ENCODE measurements at regions not wholly inside any gene's neighbourhood (a gene's known extent, or its start where the extent isn't known, plus 50 kb on each side); places are given as distances from the start of the nearest gene placed in this dataset.

DNA sequence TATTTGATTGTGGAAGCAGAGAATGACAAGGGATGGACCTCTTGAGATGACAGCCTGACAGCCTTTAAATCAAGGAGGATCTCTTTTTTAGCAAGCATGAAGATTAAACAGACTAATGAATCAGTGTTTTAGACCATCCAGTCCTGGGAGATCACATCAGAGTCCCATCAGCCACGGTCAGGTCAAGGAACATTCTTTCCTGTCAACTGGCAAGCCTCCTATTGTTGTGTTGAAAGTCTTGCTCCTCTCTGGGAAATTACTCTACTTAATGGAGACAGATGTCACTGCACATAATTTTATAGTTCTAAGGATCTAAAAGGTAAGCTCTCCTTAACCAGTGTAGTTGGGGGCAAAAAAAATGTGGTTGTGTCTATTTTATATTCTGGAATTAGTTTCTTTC, 469.0 kb downstream of the TMEM182 start:
- no peak for TF ChIP-seq POLR2AphosphoS5 (IDR thresholded peaks at IDR 0.05; ENCODE audit: low read depth, low read length)
- TF ChIP-seq SIN3A (IDR thresholded peaks at IDR 0.05; ENCODE audit: borderline replicate concordance, insufficient read depth, low read length): no peak
- TF ChIP-seq TAF1 (IDR thresholded peaks at IDR 0.05; ENCODE audit: borderline replicate concordance, insufficient read depth, low read length): no peak
- TF ChIP-seq, protein P1, sequence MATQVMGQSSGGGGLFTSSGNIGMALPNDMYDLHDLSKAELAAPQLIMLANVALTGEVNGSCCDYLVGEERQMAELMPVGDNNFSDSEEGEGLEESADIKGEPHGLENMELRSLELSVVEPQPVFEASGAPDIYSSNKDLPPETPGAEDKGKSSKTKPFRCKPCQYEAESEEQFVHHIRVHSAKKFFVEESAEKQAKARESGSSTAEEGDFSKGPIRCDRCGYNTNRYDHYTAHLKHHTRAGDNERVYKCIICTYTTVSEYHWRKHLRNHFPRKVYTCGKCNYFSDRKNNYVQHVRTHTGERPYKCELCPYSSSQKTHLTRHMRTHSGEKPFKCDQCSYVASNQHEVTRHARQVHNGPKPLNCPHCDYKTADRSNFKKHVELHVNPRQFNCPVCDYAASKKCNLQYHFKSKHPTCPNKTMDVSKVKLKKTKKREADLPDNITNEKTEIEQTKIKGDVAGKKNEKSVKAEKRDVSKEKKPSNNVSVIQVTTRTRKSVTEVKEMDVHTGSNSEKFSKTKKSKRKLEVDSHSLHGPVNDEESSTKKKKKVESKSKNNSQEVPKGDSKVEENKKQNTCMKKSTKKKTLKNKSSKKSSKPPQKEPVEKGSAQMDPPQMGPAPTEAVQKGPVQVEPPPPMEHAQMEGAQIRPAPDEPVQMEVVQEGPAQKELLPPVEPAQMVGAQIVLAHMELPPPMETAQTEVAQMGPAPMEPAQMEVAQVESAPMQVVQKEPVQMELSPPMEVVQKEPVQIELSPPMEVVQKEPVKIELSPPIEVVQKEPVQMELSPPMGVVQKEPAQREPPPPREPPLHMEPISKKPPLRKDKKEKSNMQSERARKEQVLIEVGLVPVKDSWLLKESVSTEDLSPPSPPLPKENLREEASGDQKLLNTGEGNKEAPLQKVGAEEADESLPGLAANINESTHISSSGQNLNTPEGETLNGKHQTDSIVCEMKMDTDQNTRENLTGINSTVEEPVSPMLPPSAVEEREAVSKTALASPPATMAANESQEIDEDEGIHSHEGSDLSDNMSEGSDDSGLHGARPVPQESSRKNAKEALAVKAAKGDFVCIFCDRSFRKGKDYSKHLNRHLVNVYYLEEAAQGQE (IDR thresholded peaks at IDR 0.05; ENCODE audit: insufficient read depth in 1 of 2, low read depth in 2 of 2, low read length in 2 of 2): no peak
- no peak for TF ChIP-seq FOXP2 (optimal IDR thresholded peaks at IDR 0.05; ENCODE audit: borderline replicate concordance, extremely low read depth, extremely low read length, insufficient read depth)

DNA sequence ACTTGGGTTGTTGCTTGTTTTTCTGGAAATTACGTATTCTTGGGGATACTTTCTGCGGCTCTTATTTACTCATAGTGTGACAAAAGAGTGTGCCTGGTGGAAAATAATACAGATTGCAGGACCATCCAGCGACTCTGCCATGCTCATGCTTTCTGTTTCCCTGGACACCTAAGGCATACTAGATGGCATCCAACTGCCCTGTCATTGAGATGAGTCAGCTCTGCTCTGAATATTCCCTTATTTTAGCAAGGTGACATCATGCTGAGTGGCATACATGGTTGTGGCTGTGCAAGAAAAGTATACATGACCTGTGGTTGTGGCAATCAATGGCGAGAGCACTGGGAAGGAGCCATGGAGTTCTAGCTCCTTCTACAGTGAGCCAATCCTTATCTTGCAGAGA, 471.0 kb downstream of the TMEM182 start:
- no peak for TF ChIP-seq FOXP2 (optimal IDR thresholded peaks at IDR 0.05; ENCODE audit: borderline replicate concordance, extremely low read depth, extremely low read length, insufficient read depth)
- TF ChIP-seq SIN3A (IDR thresholded peaks at IDR 0.05; ENCODE audit: borderline replicate concordance, insufficient read depth, low read length): no peak
- no peak for TF ChIP-seq POLR2AphosphoS5 (IDR thresholded peaks at IDR 0.05; ENCODE audit: low read depth, low read length)
- TF ChIP-seq TAF1 (IDR thresholded peaks at IDR 0.05; ENCODE audit: borderline replicate concordance, insufficient read depth, low read length): no peak
- TF ChIP-seq, protein P1 (IDR thresholded peaks at IDR 0.05; ENCODE audit: insufficient read depth in 1 of 2, low read depth in 2 of 2, low read length in 2 of 2): no peak

DNA sequence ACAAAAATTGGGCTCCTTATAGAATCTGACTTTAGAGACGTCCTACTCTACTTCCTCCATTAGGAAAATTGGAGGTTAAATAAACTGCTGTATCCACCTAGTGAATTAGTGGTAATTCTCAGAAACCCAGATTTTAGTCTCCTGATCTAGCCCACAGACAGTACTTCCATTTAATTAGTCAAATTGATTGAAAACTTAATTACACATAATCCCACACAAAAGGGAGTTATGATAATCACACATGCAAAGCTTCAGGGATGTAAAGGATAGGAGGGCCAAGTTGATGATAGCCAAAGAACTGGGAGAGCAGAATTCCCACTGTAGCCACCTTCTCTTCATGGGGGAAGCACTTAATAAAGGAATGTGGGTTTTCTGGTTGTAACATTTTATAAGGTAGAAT, 471.9 kb downstream of the TMEM182 start:
- TF ChIP-seq FOXP2 (optimal IDR thresholded peaks at IDR 0.05; ENCODE audit: borderline replicate concordance, extremely low read depth, extremely low read length, insufficient read depth) (no peak), TAF1 (IDR thresholded peaks at IDR 0.05; ENCODE audit: borderline replicate concordance, insufficient read depth, low read length) (no peak), POLR2AphosphoS5 (IDR thresholded peaks at IDR 0.05; ENCODE audit: low read depth, low read length) (no peak), SIN3A (IDR thresholded peaks at IDR 0.05; ENCODE audit: borderline replicate concordance, insufficient read depth, low read length) (no peak)
- TF ChIP-seq, protein P1 (IDR thresholded peaks at IDR 0.05; ENCODE audit: insufficient read depth in 1 of 2, low read depth in 2 of 2, low read length in 2 of 2): no peak

DNA sequence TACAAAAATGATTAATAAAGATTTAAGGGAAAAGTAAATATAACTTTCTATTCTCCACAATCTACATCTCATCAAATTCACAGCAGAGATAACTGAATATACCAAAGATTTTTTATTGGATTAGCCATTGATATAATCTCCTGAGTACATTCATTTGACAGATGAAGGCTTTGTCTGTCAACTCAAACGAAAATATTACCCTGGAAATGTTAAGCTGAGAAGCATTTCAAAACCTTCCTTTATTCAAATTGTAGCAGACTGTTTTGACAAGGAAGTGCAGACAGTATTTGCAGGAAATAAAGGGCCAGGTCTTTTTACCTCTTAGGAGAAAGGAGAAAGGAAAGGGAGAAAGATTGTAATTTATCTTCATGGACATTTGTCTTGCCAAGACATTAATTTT, 473.5 kb downstream of the TMEM182 start:
- no peak for TF ChIP-seq FOXP2 (optimal IDR thresholded peaks at IDR 0.05; ENCODE audit: borderline replicate concordance, extremely low read depth, extremely low read length, insufficient read depth)
- no peak for TF ChIP-seq POLR2AphosphoS5 (IDR thresholded peaks at IDR 0.05; ENCODE audit: low read depth, low read length)
- TF ChIP-seq SIN3A (IDR thresholded peaks at IDR 0.05; ENCODE audit: borderline replicate concordance, insufficient read depth, low read length): no peak
- TF ChIP-seq, protein P1 (IDR thresholded peaks at IDR 0.05; ENCODE audit: insufficient read depth in 1 of 2, low read depth in 2 of 2, low read length in 2 of 2): no peak
- no peak for TF ChIP-seq TAF1 (IDR thresholded peaks at IDR 0.05; ENCODE audit: borderline replicate concordance, insufficient read depth, low read length)

DNA sequence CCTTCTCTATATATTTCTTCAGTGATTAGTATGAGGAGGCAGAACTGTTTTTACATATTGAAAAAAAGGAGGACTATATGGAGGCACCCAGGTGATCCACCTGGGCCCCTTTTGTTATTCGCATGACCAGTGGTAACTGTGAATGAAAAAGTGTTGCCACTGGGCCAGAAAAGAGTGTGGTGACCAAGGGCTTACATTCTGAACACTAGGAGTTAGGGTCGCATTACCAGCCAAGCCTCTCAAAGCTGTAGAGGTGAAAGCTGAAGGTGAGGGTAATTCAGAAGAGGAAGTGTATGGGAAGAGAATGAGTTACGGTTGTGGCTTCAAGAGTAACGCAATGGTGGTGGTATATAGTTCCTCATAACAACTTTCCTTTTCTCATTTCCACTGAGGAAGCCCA, 487.6 kb downstream of the TMEM182 start:
- TF ChIP-seq, protein P1 (IDR thresholded peaks at IDR 0.05; ENCODE audit: insufficient read depth in 1 of 2, low read depth in 2 of 2, low read length in 2 of 2): no peak
- no peak for TF ChIP-seq TAF1 (IDR thresholded peaks at IDR 0.05; ENCODE audit: borderline replicate concordance, insufficient read depth, low read length)
- TF ChIP-seq POLR2AphosphoS5 (IDR thresholded peaks at IDR 0.05; ENCODE audit: low read depth, low read length): no peak
- TF ChIP-seq SIN3A (IDR thresholded peaks at IDR 0.05; ENCODE audit: borderline replicate concordance, insufficient read depth, low read length): no peak
- TF ChIP-seq FOXP2 (optimal IDR thresholded peaks at IDR 0.05; ENCODE audit: borderline replicate concordance, extremely low read depth, extremely low read length, insufficient read depth): no peak
